ENCODE measurements at regions not wholly inside any gene's neighbourhood (a gene's known extent, or its start where the extent isn't known, plus 50 kb on each side); places are given as distances from the start of the nearest gene placed in this dataset.
"Not testable (repeated sequence)": the region's sequence is repeated elsewhere in the genome, so short reads cannot be mapped to it uniquely, and the experiment has no call there.

DNA sequence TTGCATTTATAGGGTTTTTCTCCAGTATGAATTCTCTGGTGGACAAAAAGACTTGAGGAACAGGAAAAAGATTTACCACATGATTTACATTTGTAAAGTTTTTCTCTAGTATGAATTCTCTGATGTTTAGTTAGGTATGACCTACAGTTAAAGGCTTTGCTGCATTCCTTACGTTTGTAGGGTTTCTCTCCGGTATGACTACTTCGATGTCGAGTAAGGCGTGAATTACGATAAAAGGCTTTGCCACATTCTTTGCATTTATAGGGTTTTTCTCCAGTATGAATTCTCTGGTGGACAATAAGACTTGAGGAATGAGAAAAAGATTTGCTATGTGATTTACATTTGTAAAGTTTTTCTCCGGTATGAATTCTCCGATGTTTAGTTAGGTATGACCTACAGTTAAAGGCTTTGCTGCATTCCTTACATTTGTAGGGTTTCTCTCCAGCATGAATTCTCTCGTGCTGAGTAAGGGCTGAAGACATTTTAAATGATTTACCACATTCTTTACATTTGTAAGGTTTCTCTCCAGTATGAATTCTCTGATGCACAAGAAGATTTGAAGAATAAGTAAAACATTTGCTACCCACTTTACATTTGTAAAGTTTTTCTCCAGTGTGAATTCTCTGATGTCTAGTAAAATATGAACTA lies 74.2 kb downstream of the AHSP start:
- 84% methylated on average over 9 of the region's 9 CpGs; no CpG with 5 or more reads in 1 of the 2 experiments for WGBS, 2 experiments (ENCODE audit: extremely low coverage in 1 of 2, insufficient coverage in 1 of 2, insufficient read length in 1 of 2, insufficient replicate concordance in 2 of 2, low coverage in 1 of 2, low lambda C conversion rate in 2 of 2, missing lambda C conversion rate in 1 of 2)
- H4K5ac ChIP-seq (ENCODE audit: insufficient read length, low read depth, low read length), result not testable (repeated sequence)

More for the DNA sequence above, 74.2 kb downstream of the AHSP start:
- H2BK12ac ChIP-seq (ENCODE audit: low read depth, low read length); H2AK5ac ChIP-seq (ENCODE audit: low read depth, low read length); H3K4me1 ChIP-seq (replicated peaks in 1 of 4; ENCODE audit: control insufficient read depth in 3 of 4, insufficient read depth in 4 of 4, low read length in 3 of 4); H4K8ac ChIP-seq (ENCODE audit: extremely low read depth, insufficient read depth, low read length); H4K20me1 ChIP-seq (replicated peaks in 1 of 2; ENCODE audit: control insufficient read depth in 1 of 2, insufficient read depth in 2 of 2, low read length in 2 of 2); H2BK20ac ChIP-seq (ENCODE audit: low read length); H2BK120ac ChIP-seq (replicated peaks; ENCODE audit: low read depth, low read length); H3K27me3 ChIP-seq (replicated peaks in 1 of 4; ENCODE audit: control insufficient read depth in 3 of 4, extremely low read depth in 1 of 4, insufficient read depth in 3 of 4, low read length in 3 of 4); H2BK5ac ChIP-seq (ENCODE audit: low read depth, low read length); H3K23me2 ChIP-seq (ENCODE audit: low read depth, low read length); H3K23ac ChIP-seq (ENCODE audit: insufficient read length); DNase-seq (ENCODE audit: low read depth in 1 of 2, low spot score in 2 of 2); H3K56ac ChIP-seq (replicated peaks; ENCODE audit: insufficient read length, low read depth, low read length); H3K79me2 ChIP-seq (ENCODE audit: control insufficient read depth in 1 of 2, insufficient read depth in 2 of 2, low read length in 2 of 2); H3K18ac ChIP-seq (ENCODE audit: extremely low read depth, low read length); POLR2A ChIA-PET (ENCODE audit: partially characterized antibody); H3K79me1 ChIP-seq (ENCODE audit: low read depth, low read length); H4K91ac ChIP-seq (replicated peaks; ENCODE audit: insufficient read length, low read length); H3K4me3 ChIP-seq (ENCODE audit: extremely low read depth in 1 of 4, insufficient read depth in 2 of 4, low read depth in 3 of 4, low read length in 4 of 4); H3K9ac ChIP-seq (replicated peaks in 1 of 4; ENCODE audit: extremely low read depth in 1 of 4, low read depth in 3 of 4, low read length in 3 of 4); H3K4me2 ChIP-seq (ENCODE audit: insufficient read depth in 1 of 2, low read depth in 2 of 2, low read length in 2 of 2); H2BK15ac ChIP-seq (ENCODE audit: low read length); H3K4ac ChIP-seq (replicated peaks; ENCODE audit: insufficient read length, low read depth, low read length); FAIRE-seq; CTCF ChIA-PET (ENCODE audit: partially characterized antibody); H2AFZ ChIP-seq (ENCODE audit: low read length); H3K36me3 ChIP-seq (ENCODE audit: control insufficient read depth in 2 of 4, insufficient read depth in 4 of 4, low read length in 3 of 4); H3K14ac ChIP-seq (ENCODE audit: insufficient read length); H3K27ac ChIP-seq (ENCODE audit: low read depth, low read length): not testable (repeated sequence)
- H3K9me3 ChIP-seq (ENCODE audit: insufficient read depth in 2 of 2, low read depth in 1 of 2, low read length in 1 of 2), result peaks cover 42 to 48% of the 10 kb centered on the region in 2 experiments
- peak; percentile 78 for TF ChIP-seq ZNF274 (IDR thresholded peaks at IDR 0.05; ENCODE audit: borderline replicate concordance, extremely low read depth, low read length)
